GM12872 (cell line): ENCODE measurements at regions not wholly inside any gene's neighbourhood (a gene's known extent, or its start where the extent isn't known, plus 50 kb on each side); places are given as distances from the start of the nearest gene placed in this dataset.

Experiments
- CTCF ChIP-seq: IDR thresholded peaks from 3 replicates; pipeline ENCODE4 v1.5.1; 2011; ENCODE audit warnings: low read depth, mild to moderate bottlenecking, low read length, moderate library complexity; ENCODE audit not compliant: insufficient read depth

DNA sequence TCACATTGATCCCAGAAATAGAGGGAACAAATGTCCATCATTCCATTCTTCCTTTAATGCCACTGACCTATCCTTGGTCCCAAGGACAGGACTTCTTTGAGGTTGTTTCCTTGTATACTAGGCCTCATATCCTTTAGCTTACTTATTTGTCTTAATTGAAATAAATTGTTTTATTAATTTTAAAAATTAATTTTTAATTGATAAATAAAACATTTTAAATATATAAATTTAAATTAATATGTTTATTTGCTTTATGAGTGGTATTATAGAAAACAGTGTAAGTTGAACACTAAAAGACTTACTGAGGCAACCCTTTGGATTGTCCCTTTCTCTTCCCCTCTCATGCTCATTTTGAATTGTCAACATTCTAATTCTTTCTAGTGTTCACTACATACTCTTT is 556.9 kb upstream of the NUDT12 start:
- TF ChIP-seq CTCF, result no peak

- TF ChIP-seq CTCF, result no peak
Observed at GRCh38 chr5:104111632-104112031, 549.0 kb upstream of the NUDT12 start.

DNA sequence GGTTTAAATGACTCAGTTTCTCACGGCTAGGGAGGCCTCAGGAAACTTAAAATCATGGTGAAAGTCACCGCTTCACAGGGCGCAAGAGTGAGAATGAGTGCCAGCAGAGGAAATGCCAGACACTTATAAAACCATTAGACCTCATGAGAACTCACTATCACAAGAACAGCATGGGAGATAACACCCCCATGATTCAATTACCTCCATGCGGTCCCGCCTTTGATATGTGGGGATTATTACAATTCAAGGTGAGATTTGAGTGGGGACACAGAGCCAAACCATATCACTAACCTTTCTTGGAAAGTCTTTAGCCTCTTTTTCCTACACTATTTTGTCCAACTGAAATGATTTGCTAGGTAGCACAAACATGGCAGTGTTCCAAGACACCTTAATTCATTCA is 533.9 kb upstream of the NUDT12 start:
- TF ChIP-seq CTCF, result no peak

DNA sequence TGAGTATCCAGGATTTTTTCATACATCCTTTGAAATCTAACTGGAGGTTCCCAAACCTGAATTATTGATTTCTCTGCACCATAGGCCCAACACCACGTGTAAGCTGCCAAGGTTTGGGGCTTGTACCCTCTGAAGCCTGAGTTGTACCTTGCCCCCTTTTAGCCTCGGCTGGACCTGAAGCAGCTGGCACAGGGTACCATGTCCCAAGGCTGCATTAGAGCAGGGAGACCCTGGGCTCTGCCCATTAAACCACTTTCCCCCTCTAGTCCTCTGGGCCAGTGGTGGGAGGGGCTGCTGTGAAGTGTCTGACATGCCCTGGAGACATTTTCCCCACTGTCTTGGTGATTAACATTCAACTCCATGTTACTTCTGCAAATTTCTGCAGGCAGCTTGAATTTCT is 532.9 kb upstream of the NUDT12 start:
- no peak for TF ChIP-seq CTCF

GRCh38 chr5:104088876-104089778 is 526.5 kb upstream of the NUDT12 start:
- TF ChIP-seq CTCF, result no peak

- no peak for TF ChIP-seq CTCF
Observed at GRCh38 chr5:104084896-104085295, 522.3 kb upstream of the NUDT12 start.

GRCh38 chr5:104082754-104083153 is 520.2 kb upstream of the NUDT12 start:
- TF ChIP-seq CTCF, result no peak

DNA sequence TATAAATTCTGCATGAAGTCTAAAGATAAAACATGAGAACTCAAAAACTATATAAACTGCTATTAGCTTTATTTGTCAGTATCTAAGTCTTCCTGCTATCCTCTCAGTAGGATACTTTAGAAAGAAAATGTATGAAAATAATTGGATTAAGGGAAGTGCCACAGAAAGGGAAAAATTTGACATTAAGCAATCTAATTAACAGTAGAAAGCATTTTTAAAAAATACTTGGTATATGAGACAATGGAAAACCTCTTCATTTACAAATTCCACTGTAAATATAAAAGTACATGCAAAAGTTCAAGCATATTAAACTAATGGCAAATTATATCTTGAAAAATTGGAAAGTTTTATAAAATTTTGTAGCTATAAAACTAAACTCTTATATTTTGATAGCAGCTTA is 518.6 kb upstream of the NUDT12 start:
- TF ChIP-seq CTCF, result no peak
